HG03565 (cell line): ENCODE measurements at regions not wholly inside any gene's neighbourhood (a gene's known extent, or its start where the extent isn't known, plus 50 kb on each side); places are given as distances from the start of the nearest gene placed in this dataset.

Source experiments
- ATAC-seq: cut with Tn5 transposase; IDR thresholded peaks from one replicate; pipeline ENCODE4 v1.9.1; 2021; ENCODE audit warnings: mild to moderate bottlenecking, moderate library complexity; ENCODE audit not compliant: unreplicated experiment

GRCh38 chr21:16841975-16842695 lies 670.7 kb upstream of the CXADR start:
- ATAC-seq = no peak

GRCh38 chr21:16842696-16843035 lies 670.2 kb upstream of the CXADR start:
- no peak for ATAC-seq

GRCh38 chr21:16847211-16847610 lies 665.6 kb upstream of the CXADR start:
- ATAC-seq = no peak

- ATAC-seq = no peak
Measured at GRCh38 chr21:16851054-16851453, 661.8 kb upstream of the CXADR start.

GRCh38 chr21:16855164-16855667 lies 657.6 kb upstream of the CXADR start:
- ATAC-seq = no peak

- no peak for ATAC-seq
Measured at GRCh38 chr21:16863362-16863905, 649.4 kb upstream of the CXADR start.

GRCh38 chr21:16863908-16864307 lies 648.9 kb upstream of the CXADR start:
- no peak for ATAC-seq

- ATAC-seq = no peak
Measured at GRCh38 chr21:16865632-16866031, 647.2 kb upstream of the CXADR start.

- no peak for ATAC-seq
Measured at GRCh38 chr21:16866851-16867250, 646.0 kb upstream of the CXADR start.

GRCh38 chr21:16870103-16870502 lies 642.7 kb upstream of the CXADR start:
- no peak for ATAC-seq

- ATAC-seq = no peak
Measured at GRCh38 chr21:16872616-16873015, 640.2 kb upstream of the CXADR start.

- ATAC-seq = no peak
Measured at GRCh38 chr21:16873176-16873575, 639.7 kb upstream of the CXADR start.

GRCh38 chr21:16873596-16873995 lies 639.2 kb upstream of the CXADR start:
- no peak for ATAC-seq

GRCh38 chr21:16879479-16879878 lies 633.4 kb upstream of the CXADR start:
- no peak for ATAC-seq

GRCh38 chr21:16891821-16892220 lies 621.0 kb upstream of the CXADR start:
- no peak for ATAC-seq

- ATAC-seq = no peak
Measured at GRCh38 chr21:16900685-16901084, 612.2 kb upstream of the CXADR start.

- ATAC-seq = no peak
Measured at GRCh38 chr21:16908077-16908476, 604.8 kb upstream of the CXADR start.

- no peak for ATAC-seq
Measured at GRCh38 chr21:16910435-16911165, 602.2 kb upstream of the CXADR start.

- ATAC-seq = no peak
Measured at GRCh38 chr21:16911166-16911607, 601.7 kb upstream of the CXADR start.

- no peak for ATAC-seq
Measured at GRCh38 chr21:16912075-16912474, 600.8 kb upstream of the CXADR start.

- ATAC-seq = no peak
Measured at GRCh38 chr21:16913010-16913409, 599.8 kb upstream of the CXADR start.

- no peak for ATAC-seq
Measured at GRCh38 chr21:16928439-16928838, 584.4 kb upstream of the CXADR start.
